ENCODE measurements at regions not wholly inside any gene's neighbourhood (a gene's known extent, or its start where the extent isn't known, plus 50 kb on each side); places are given as distances from the start of the nearest gene placed in this dataset.

DNA sequence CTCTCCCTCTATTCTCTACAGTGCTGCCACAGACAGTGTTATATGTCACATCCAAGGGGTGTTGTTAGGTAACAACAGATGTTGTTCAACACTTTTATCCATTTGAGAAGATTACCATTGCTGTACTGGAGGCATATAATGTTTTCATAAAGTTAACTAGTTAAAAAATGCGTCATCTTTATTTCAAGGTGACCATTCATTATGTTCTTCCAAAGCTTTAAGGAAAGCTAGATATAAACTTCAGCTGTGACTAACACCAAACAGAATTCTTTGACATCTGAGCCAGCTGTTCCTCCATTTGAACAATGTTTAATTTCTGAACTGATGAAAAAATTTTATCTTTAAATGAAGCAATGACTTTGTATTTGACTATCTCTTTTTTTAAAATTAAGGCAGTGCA, 1099.6 kb upstream of the TMEFF2 start:
- intact Hi-C loops (cut with DNase I; ENCODE audit: low total_unique reads): no loop called here
- peaks cover 0 to 9% (median 0%) of the 10 kb centered on the region in 8 donors for H3K9me3 ChIP-seq
- no peak for DNase-seq
- 83 to 96% (median 92%) methylated on average over 1 of the region's 1 CpG for WGBS, 5 donors
- H3K27me3 ChIP-seq (replicated peaks in 1 of 7): no peaks in the 10 kb centered on the region
- no peak overlapping the region for H3K27ac ChIP-seq
- TF ChIP-seq, protein P1, sequence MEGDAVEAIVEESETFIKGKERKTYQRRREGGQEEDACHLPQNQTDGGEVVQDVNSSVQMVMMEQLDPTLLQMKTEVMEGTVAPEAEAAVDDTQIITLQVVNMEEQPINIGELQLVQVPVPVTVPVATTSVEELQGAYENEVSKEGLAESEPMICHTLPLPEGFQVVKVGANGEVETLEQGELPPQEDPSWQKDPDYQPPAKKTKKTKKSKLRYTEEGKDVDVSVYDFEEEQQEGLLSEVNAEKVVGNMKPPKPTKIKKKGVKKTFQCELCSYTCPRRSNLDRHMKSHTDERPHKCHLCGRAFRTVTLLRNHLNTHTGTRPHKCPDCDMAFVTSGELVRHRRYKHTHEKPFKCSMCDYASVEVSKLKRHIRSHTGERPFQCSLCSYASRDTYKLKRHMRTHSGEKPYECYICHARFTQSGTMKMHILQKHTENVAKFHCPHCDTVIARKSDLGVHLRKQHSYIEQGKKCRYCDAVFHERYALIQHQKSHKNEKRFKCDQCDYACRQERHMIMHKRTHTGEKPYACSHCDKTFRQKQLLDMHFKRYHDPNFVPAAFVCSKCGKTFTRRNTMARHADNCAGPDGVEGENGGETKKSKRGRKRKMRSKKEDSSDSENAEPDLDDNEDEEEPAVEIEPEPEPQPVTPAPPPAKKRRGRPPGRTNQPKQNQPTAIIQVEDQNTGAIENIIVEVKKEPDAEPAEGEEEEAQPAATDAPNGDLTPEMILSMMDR (IDR thresholded peaks at IDR 0.05 in 8 of 11, conservative IDR thresholded peaks at IDR 0.05 in 3 of 11): no peak
- TF ChIP-seq POLR2A (IDR thresholded peaks at IDR 0.05): no peak
- TF ChIP-seq POLR2AphosphoS5 (IDR thresholded peaks at IDR 0.05): no peak
- no peak overlapping the region for H3K4me3 ChIP-seq
- H3K36me3 ChIP-seq: no peaks in the 10 kb centered on the region
- no peaks in the 10 kb centered on the region for H3K4me1 ChIP-seq

GRCh38 chr2:193279361-193279760, 1084.6 kb upstream of the TMEFF2 start:
- H3K9me3 ChIP-seq: no peaks in the 10 kb centered on the region
- intact Hi-C loops (cut with DNase I; ENCODE audit: low total_unique reads): no loop called here
- no peaks in the 10 kb centered on the region for H3K4me1 ChIP-seq
- WGBS, 5 donors: 43 to 71% (median 63%) methylated on average over 2 of the region's 2 CpGs
- H3K27ac ChIP-seq: no peak overlapping the region
- H3K36me3 ChIP-seq: no peaks in the 10 kb centered on the region
- H3K27me3 ChIP-seq (replicated peaks in 1 of 7): no peaks in the 10 kb centered on the region
- TF ChIP-seq POLR2A (IDR thresholded peaks at IDR 0.05): no peak
- TF ChIP-seq, protein P1 (IDR thresholded peaks at IDR 0.05 in 8 of 11, conservative IDR thresholded peaks at IDR 0.05 in 3 of 11): no peak
- TF ChIP-seq POLR2AphosphoS5 (IDR thresholded peaks at IDR 0.05): no peak
- DNase-seq: no peak
- H3K4me3 ChIP-seq: no peak overlapping the region

DNA sequence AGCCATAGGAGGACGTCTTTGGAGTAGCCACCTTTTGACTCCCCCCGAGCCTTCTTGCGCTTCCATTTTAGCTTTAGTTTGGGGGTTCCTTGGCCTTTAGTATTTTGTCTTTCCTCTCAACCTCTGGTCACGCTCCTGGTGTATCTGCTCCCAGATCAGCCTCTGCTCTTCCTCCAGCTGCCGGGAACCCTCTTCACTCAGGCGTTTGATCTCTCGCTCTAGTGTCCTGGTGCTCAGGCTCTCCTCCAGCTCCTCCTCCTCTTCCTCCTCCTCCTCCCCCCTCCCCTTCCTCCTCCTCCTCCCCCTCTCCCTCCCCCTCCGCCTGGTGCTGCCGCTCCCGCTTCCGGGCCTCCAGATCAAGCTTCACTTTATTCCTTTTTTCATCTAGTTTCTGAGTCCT, 1082.3 kb upstream of the TMEFF2 start:
- Histone ChIP-seq H3K27me3 (replicated peaks in 1 of 7) (no peaks in the 10 kb centered on the region), H3K36me3 (no peaks in the 10 kb centered on the region), H3K4me1 (no peaks in the 10 kb centered on the region), H3K27ac (no peak overlapping the region), H3K9me3 (no peaks in the 10 kb centered on the region), H3K4me3 (no peak overlapping the region)
- WGBS, 5 donors: 83 to 86% (median 85%) methylated on average over 11 of the region's 11 CpGs
- TF ChIP-seq, protein P1 (IDR thresholded peaks at IDR 0.05 in 8 of 11, conservative IDR thresholded peaks at IDR 0.05 in 3 of 11): no peak
- TF ChIP-seq POLR2AphosphoS5 (IDR thresholded peaks at IDR 0.05) (no peak), POLR2A (IDR thresholded peaks at IDR 0.05) (no peak)
- intact Hi-C loops (cut with DNase I; ENCODE audit: low total_unique reads): no loop called here
- DNase-seq: no peak

DNA sequence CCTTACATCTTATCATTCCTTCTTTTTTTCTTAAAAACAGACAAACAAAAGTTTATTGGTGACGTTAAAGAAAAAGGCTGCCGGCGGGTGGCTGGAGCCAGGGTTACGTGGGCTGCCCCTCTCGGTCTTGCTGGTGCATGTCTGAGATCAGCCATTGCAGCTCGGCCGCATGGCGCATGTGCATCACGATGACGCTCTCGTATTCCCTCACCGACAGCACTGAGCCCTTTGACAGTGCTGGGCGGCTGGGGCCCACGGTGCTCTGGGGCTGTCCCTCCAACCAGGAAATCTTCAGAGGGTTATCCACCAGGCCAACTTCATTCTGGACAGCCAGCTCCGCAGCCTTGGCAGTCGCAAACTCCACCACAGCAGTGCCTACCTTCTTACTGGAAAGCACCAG, 1081.8 kb upstream of the TMEFF2 start:
- Histone ChIP-seq H3K4me3 (no peak overlapping the region), H3K9me3 (no peaks in the 10 kb centered on the region), H3K27me3 (replicated peaks in 1 of 7) (no peaks in the 10 kb centered on the region), H3K4me1 (no peaks in the 10 kb centered on the region), H3K27ac (no peak overlapping the region), H3K36me3 (no peaks in the 10 kb centered on the region)
- TF ChIP-seq POLR2AphosphoS5 (IDR thresholded peaks at IDR 0.05) (no peak), POLR2A (IDR thresholded peaks at IDR 0.05) (no peak)
- TF ChIP-seq, protein P1 (IDR thresholded peaks at IDR 0.05 in 8 of 11, conservative IDR thresholded peaks at IDR 0.05 in 3 of 11): no peak
- WGBS, 5 donors: 89 to 97% (median 96%) methylated on average over 16 of the region's 16 CpGs
- intact Hi-C loops (cut with DNase I; ENCODE audit: low total_unique reads): no loop called here
- DNase-seq: no peak

Measured in spleen (tissue), 11 donors.